Frontal cortex (tissue), 3 donors: ENCODE measurements at regions not wholly inside any gene's neighbourhood (a gene's known extent, or its start where the extent isn't known, plus 50 kb on each side); places are given as distances from the start of the nearest gene placed in this dataset.

Experiments used
- DNase-seq, 2 donors: peaks; one replicate each; pipeline ENCODE4 v3.0.0; 2012; ENCODE audit warnings: low spot score in 2 of 2
- FAIRE-seq: peaks from 2 replicates; lab custom pipeline; 2012; peaks lifted over from hg19 to GRCh38; lab: Jason Lieb, UNC
- donor health status: control.
- donor health status: control.
- donor health status: control.

GRCh38 chr9:107735821-107736220, 246.3 kb upstream of the KLF4 start:
- no peak for DNase-seq
- no peak for FAIRE-seq

DNA sequence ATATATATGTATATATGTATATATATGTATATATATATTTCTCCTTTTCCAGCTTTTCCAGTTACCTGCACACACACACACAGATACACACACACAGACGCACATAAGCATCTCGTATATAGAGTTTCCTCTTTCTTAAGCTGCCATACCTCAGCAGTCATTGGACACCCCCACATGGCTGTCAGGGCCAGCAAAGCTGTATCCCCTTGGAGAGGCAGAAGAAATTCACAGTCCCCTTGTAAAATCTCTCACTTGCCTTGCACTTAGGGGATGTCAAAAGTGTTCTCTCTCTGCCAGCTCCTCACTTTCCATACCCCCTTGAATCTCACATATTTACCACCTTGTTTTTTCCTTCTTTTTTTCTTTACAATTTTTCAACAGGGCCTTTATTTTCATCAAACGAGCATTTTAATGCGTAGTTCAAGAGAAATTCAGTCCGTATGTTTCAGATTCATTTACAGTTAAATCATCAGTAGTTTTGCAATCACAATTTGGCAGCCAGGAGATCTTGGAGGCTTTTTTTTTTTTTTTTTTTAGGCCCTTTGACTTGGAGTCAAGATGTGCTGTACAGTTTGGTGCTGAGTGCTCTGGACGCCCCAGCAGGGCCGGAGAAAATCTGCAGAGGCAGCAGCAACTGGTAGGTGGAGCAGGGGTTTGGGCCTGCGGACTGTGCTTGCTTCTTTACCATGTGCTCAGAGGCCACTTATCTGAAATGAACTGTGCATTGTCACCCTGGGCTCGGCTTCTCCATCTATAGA, 244.9 kb upstream of the KLF4 start:
- DNase-seq (no peak), FAIRE-seq (no peak)

- no peak for FAIRE-seq
Observed at GRCh38 chr9:107733523-107733894, 243.9 kb upstream of the KLF4 start.

GRCh38 chr9:107732781-107733522, 243.4 kb upstream of the KLF4 start:
- DNase-seq (no peak), FAIRE-seq (no peak)

More at GRCh38 chr9:107733523-107733894, 243.9 kb upstream of the KLF4 start:
- no peak for DNase-seq

GRCh38 chr9:107731115-107731762, 241.7 kb upstream of the KLF4 start:
- FAIRE-seq (no peak), DNase-seq (no peak)

GRCh38 chr9:107730666-107731065, 241.1 kb upstream of the KLF4 start:
- FAIRE-seq (no peak), DNase-seq (no peak)

GRCh38 chr9:107727086-107727780, 237.7 kb upstream of the KLF4 start:
- FAIRE-seq (no peak), DNase-seq (no peak)

- DNase-seq (no peak), FAIRE-seq (no peak)
Observed at GRCh38 chr9:107723015-107723414, 233.4 kb upstream of the KLF4 start.

GRCh38 chr9:107721705-107722245, 232.2 kb upstream of the KLF4 start:
- DNase-seq: no peak
- no peak for FAIRE-seq

DNA sequence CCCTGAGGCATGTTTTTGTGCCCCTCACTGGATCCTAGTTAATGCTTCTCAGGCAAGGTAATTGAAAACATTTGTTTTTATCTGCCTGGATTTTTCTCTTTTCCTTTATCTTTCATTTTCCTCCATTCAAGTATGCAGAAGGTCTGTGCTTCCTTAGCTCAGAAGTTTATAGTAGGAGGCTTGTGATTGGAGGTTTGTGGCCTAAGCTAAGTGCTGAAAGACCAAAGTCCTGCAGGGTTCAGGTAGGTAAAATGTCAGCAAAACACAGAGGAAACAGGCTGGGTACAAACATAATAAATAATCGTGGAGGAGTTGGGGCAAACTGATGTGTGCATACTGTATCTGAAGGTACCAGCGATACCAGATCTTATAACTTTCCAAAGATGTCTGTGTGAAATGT, 230.9 kb upstream of the KLF4 start:
- FAIRE-seq (no peak), DNase-seq (no peak)

GRCh38 chr9:107717529-107718314, 228.2 kb upstream of the KLF4 start:
- no peak for FAIRE-seq
- DNase-seq: no peak

DNA sequence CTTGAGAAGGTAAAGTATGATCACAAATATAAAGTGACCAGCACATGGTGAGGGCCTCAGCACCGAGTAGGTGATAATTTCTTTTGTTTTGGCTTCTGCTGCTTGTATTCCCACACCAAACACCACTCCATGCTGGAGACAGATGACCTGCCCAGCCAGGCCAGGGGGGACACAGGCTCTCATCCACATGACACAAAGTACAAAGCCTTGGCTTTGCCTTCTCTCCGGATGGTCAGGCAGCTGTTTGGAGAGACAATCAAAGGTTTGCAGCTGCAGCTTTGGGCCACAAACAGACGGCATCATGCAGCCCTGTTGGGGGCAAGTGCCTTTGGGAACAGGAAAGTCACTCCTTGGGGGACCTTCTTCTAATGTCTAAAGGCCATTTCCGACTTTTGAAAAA, 226.2 kb upstream of the KLF4 start:
- DNase-seq (no peak), FAIRE-seq (no peak)

DNA sequence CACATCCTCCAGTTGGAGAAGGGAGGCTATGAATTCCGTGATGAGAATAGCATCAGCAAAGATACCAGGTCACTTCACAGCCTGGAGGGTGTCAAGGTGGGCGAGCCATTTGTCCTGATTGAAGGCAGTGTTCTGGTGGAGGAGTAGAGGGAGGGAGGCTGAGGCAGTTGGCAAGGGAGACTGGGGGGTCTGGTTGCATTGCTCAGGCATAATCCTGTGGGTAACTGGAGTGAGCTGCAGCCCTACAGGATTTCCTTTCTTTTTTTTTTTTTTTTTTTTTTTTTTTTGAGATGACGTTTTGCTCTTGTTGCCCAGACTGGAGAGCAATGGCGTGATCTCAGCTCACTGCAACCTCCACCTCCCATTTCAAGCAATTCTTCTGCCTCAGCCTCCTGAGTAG, 223.9 kb upstream of the KLF4 start:
- DNase-seq (no peak), FAIRE-seq (no peak)

- no peak for DNase-seq
- FAIRE-seq: no peak
Observed at GRCh38 chr9:107712390-107712789, 222.8 kb upstream of the KLF4 start.

DNA sequence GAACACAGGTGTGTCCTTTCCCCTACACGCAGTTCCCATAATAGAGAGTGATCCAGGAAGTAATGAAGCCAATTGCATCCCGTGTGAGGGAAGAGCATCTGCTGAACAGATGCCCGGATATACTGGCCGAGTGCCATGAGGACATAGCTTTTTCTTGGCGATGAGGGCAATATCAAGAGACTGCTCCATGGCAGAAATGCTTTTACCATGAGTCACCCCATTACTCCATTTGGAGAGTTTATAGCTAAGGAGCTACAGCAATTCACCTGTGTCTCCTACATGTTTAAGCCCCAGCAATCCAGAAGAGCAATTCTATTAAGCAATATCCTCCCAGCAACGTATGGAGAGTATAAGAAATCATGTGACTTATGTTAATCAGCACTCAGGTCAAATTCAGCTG, 222.0 kb upstream of the KLF4 start:
- FAIRE-seq: no peak
- no peak for DNase-seq

DNA sequence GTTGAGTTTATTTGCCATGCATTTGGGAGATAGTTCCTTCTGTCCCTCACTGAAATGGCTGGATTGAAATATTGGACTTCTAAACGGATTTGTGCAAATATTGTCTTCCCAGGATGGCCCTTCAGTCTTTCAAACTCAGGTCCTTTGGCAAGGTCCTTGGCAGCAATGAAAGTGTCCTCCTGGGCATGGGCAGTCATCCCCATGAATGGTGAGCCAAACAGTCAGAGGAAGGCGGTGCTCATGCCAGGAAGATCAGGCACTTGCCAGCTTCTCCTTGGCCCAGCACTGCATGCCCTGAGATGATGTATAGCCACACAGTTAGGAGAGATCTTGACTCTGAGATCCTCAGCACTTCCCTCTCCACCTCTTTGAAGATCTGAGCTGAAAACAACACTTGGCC, 221.4 kb upstream of the KLF4 start:
- FAIRE-seq (no peak), DNase-seq (no peak)

- DNase-seq (no peak), FAIRE-seq (no peak)
Observed at GRCh38 chr9:107710546-107710945, 221.0 kb upstream of the KLF4 start.

DNA sequence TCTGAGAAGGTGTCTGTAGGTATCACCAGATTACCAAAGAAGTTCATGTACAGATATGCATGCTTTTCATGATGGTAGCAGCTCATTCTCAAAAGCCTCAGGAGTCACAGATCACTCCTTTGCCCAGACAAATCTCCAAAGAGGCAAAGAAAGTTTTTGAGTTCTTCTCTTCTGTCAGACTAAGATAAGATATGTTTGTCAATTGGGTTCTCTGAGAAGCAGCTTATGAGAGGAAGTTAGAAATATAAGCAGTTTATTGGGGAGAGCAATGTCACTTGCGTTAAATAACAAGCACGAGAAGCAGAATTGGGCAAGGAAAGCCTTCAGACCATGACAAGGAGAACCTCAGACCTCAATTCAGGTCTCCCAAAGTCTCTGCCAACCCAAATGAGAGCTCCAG, 219.2 kb upstream of the KLF4 start:
- DNase-seq (no peak), FAIRE-seq (no peak)

DNA sequence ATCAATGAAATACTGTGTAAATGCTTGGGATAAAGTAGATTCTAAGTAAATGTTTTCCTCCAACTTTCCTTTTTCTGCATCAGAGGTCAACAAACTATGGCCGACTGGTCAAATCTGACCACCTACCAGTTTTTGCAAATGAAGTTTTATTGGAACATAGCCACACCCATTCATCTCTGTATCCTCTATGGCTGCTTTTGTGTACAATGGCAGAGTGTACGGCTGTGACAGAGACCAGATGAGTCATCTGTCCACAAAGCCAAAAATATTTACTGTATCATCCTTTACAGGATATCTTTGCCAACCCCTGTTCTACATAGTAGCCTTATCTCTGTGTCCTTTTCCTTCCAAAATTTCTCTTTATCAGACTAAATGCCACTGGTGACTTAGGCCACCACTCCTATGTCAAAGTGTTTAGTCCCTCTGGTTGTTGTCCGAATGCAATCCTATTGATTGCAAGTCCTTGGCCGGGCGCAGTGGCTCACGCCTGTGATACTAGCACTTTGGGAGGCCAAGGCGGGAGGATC, 218.4 kb upstream of the KLF4 start:
- FAIRE-seq (no peak), DNase-seq (no peak)
